ENCODE measurements at regions not wholly inside any gene's neighbourhood (a gene's known extent, or its start where the extent isn't known, plus 50 kb on each side); places are given as distances from the start of the nearest gene placed in this dataset.

GRCh38 chr16:5862103-5862840 lies 764.7 kb upstream of the EEF2KMT start:
- POLR2A ChIA-PET: no interaction called here
- TF ChIP-seq, protein P1, sequence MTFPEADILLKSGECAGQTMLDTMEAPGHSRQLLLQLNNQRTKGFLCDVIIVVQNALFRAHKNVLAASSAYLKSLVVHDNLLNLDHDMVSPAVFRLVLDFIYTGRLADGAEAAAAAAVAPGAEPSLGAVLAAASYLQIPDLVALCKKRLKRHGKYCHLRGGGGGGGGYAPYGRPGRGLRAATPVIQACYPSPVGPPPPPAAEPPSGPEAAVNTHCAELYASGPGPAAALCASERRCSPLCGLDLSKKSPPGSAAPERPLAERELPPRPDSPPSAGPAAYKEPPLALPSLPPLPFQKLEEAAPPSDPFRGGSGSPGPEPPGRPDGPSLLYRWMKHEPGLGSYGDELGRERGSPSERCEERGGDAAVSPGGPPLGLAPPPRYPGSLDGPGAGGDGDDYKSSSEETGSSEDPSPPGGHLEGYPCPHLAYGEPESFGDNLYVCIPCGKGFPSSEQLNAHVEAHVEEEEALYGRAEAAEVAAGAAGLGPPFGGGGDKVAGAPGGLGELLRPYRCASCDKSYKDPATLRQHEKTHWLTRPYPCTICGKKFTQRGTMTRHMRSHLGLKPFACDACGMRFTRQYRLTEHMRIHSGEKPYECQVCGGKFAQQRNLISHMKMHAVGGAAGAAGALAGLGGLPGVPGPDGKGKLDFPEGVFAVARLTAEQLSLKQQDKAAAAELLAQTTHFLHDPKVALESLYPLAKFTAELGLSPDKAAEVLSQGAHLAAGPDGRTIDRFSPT (tag by site-specific recombination; IDR thresholded peaks at IDR 0.05): no peak
- no peak for TF ChIP-seq ZNF184 (tag by site-specific recombination; IDR thresholded peaks at IDR 0.05)
- TF ChIP-seq PRDM6 (tag by site-specific recombination; IDR thresholded peaks at IDR 0.05): no peak
- no peak for TF ChIP-seq ZNF521 (tag by site-specific recombination; IDR thresholded peaks at IDR 0.05)
- no peak for TF ChIP-seq ZNF677 (tag by site-specific recombination; IDR thresholded peaks at IDR 0.05)
- TF ChIP-seq ZNF544 (tag by site-specific recombination; IDR thresholded peaks at IDR 0.05): no peak
- no peak for TF ChIP-seq ZNF664 (tag by site-specific recombination; IDR thresholded peaks at IDR 0.05)
- CTCF ChIA-PET: no interaction called here

DNA sequence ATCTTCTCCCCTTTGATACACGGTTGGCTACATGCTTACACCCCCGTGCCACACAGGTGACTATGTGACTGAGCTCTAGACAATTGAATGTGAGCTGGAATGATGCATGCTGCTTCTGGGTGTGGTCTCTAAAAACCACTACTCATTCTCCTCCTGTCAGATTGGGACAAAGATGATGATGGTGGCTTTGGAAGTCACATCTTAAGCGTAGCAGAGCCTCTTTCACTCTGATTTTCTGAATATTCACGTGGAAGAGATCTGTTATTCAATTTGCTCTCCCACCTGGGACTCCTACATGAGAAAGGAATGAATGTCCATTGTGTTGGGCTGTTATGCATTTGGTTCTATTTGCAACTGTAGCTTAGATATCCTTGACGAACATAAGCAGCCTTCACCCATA lies 763.6 kb upstream of the EEF2KMT start:
- no peak for TF ChIP-seq ZFP69B (tag by site-specific recombination; IDR thresholded peaks at IDR 0.05)
- no peak for TF ChIP-seq ZBTB44 (tag by site-specific recombination; IDR thresholded peaks at IDR 0.05)
- TF ChIP-seq ZNF776 (tag by site-specific recombination; IDR thresholded peaks at IDR 0.05; ENCODE audit: borderline replicate concordance): no peak
- no peak for TF ChIP-seq TCF7L2 (IDR thresholded peaks at IDR 0.05; ENCODE audit: borderline replicate concordance, low read depth, low read length)
- Histone ChIP-seq H3K27ac (ENCODE audit: extremely low read depth, low read depth, low read length) (no peak overlapping the region), H3K36me3 (ENCODE audit: control insufficient read depth in 2 of 2, insufficient read depth in 1 of 2, low read length in 2 of 2) (no peaks in the 10 kb centered on the region), H3K4me3 (ENCODE audit: low read depth, low read length) (no peak overlapping the region), H3K4me1 (ENCODE audit: control insufficient read depth, insufficient read depth, low read length) (no peaks in the 10 kb centered on the region), H3K9me3 (ENCODE audit: control insufficient read depth, insufficient read depth, low read depth, low read length) (no peaks in the 10 kb centered on the region)
- ChIA-PET CTCF (interaction anchor here (0.6 kb wide), 1 partner anchor 11 kb away, joined by 3 read pairs; no protein-coding TSS in a partner anchor), POLR2A (no interaction called here)

More at GRCh38 chr16:5862103-5862840, 764.7 kb upstream of the EEF2KMT start:
- no peak overlapping the region for H3K27ac ChIP-seq (ENCODE audit: extremely low read depth, low read depth, low read length)
- H3K9me3 ChIP-seq (ENCODE audit: control insufficient read depth, insufficient read depth, low read depth, low read length): no peaks in the 10 kb centered on the region
- H3K4me1 ChIP-seq (ENCODE audit: control insufficient read depth, insufficient read depth, low read length): no peaks in the 10 kb centered on the region
- no peaks in the 10 kb centered on the region for H3K36me3 ChIP-seq (ENCODE audit: control insufficient read depth in 2 of 2, insufficient read depth in 1 of 2, low read length in 2 of 2)
- H3K4me3 ChIP-seq (ENCODE audit: low read depth, low read length): no peak overlapping the region

DNA sequence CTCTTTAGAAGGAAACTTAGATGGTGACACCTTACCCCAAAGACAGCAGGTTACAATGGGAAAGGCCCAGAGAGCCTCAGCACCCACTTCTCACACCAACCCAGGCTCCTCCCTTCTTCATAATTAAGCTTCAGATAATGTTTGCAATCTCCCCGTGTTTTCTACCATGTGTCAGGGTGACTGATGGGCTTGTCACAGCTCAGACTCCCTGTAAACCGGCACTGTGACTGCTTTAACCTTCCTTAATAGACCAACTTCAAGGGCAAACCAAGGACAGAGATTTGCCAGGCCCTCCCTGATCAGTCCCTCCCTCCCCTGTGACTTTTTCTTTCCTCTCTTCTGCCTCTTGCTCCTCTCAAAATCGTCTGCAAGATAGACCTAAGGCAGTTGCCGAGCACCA lies 760.6 kb upstream of the EEF2KMT start:
- ChIA-PET CTCF (interaction anchor here (0.6 kb wide), 1 partner anchor 912 kb away, joined by 4 read pairs; no protein-coding TSS in a partner anchor), POLR2A (no interaction called here)
- Histone ChIP-seq H3K4me1 (ENCODE audit: control insufficient read depth, insufficient read depth, low read length) (no peaks in the 10 kb centered on the region), H3K4me3 (ENCODE audit: low read depth, low read length) (no peak overlapping the region), H3K27ac (ENCODE audit: extremely low read depth, low read depth, low read length) (no peak overlapping the region), H3K36me3 (ENCODE audit: control insufficient read depth in 2 of 2, insufficient read depth in 1 of 2, low read length in 2 of 2) (no peaks in the 10 kb centered on the region), H3K9me3 (ENCODE audit: control insufficient read depth, insufficient read depth, low read depth, low read length) (no peaks in the 10 kb centered on the region)
- TF ChIP-seq ZNF488 (tag by site-specific recombination; IDR thresholded peaks at IDR 0.05) (no peak), ZNF580 (tag by site-specific recombination; IDR thresholded peaks at IDR 0.05) (no peak), RBAK (tag by site-specific recombination; IDR thresholded peaks at IDR 0.05) (no peak), ZFP37 (tag by site-specific recombination; IDR thresholded peaks at IDR 0.05) (no peak), ZBTB21 (tag by site-specific recombination; IDR thresholded peaks at IDR 0.05) (no peak), ZFP69B (tag by site-specific recombination; IDR thresholded peaks at IDR 0.05) (no peak), OVOL3 (tag by site-specific recombination; IDR thresholded peaks at IDR 0.05) (no peak), ZNF830 (tag by site-specific recombination; IDR thresholded peaks at IDR 0.05; ENCODE audit: low read depth) (no peak), ZNF239 (tag by site-specific recombination; IDR thresholded peaks at IDR 0.05) (no peak), ZNF843 (tag by site-specific recombination; IDR thresholded peaks at IDR 0.05) (no peak), FEZF1 (tag by site-specific recombination; IDR thresholded peaks at IDR 0.05) (no peak), WT1 (tag by site-specific recombination; IDR thresholded peaks at IDR 0.05) (no peak), ZBTB44 (tag by site-specific recombination; IDR thresholded peaks at IDR 0.05) (no peak)

Measured in HEK293 (cell line).